Stimulated activated naive CD4-positive, alpha-beta T cell (primary cell): ENCODE measurements at regions not wholly inside any gene's neighbourhood (a gene's known extent, or its start where the extent isn't known, plus 50 kb on each side); places are given as distances from the start of the nearest gene placed in this dataset.

Source experiments
- DNase-seq, 6 experiments: peaks; one replicate each; lab custom pipeline; 2025; lab: John Stamatoyannopoulos, UW

DNA sequence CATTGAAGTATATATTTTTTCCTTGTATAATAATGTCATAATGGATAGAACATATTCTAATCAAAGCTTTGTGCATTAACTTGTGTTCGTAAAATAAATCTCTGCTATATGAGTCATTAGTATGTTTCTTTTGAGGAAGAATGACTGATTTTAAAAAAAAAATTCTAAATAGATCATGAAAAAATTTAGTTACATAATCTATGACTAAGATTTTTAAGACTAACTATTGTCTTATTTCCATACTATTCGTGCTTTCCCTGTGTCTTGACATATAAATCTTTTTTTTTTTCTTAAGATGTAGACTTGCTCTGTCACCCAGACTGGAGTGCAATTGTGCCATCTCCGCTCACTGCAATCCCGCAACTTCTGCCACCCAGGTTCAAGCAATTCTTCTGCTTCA lies 226.1 kb downstream of the DSEL start:
- no peak for DNase-seq

DNA sequence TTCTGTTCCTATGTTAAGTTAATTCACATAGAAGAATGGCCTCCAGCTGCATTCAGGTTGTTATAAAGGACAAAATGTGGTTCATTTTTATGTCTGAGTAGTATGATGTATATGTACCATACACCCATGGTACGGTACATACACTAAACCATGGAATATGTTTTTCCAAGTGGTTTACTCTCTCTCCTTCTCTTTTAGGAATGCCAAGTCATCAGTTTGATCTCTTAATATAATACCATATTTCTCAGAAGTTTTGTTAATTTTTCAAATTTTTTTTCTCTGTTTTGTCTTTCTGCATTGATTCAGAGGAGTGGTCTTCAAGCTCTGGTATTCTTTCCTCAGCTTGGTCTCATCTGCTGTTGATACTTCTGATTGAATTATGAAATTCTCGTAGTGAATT lies 230.9 kb downstream of the DSEL start:
- no peak for DNase-seq

DNA sequence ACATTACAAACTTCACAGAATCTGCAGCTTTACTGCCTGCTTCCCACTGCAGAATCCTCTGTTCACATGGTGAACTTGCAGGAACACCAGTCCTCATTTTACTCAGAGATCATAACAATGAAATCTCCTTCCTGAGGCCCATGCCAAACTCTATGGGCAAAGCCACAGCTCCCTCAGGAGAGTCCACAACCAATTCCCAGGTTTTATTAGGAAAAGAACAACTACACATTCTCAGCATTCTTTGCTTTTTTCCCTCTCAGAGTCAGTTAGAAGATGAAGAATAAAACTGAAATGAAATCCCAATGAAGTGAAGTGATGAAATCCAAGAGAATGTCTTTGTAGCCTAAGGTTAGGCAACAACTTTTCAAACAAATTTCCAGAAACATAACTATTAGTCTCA lies 233.7 kb downstream of the DSEL start:
- DNase-seq = no peak

DNA sequence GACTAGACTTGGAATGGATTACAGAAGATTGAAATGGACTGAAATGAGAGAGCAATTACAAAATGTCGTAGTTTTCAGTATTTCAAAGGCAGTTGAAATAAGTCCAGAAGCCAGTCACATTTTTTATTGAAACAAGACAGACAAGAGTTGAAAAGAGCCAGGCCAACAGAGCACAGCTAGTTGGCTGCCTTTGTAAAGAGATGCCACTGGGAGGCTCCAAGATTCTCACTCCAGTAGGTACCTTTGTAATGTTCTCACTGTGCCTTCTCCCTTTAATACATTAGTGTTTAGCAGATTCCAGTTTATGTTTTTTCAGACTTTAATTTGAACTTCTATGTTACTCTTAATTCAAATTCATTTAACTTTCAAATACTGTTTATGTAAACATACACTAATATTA lies 234.8 kb downstream of the DSEL start:
- no peak for DNase-seq

DNA sequence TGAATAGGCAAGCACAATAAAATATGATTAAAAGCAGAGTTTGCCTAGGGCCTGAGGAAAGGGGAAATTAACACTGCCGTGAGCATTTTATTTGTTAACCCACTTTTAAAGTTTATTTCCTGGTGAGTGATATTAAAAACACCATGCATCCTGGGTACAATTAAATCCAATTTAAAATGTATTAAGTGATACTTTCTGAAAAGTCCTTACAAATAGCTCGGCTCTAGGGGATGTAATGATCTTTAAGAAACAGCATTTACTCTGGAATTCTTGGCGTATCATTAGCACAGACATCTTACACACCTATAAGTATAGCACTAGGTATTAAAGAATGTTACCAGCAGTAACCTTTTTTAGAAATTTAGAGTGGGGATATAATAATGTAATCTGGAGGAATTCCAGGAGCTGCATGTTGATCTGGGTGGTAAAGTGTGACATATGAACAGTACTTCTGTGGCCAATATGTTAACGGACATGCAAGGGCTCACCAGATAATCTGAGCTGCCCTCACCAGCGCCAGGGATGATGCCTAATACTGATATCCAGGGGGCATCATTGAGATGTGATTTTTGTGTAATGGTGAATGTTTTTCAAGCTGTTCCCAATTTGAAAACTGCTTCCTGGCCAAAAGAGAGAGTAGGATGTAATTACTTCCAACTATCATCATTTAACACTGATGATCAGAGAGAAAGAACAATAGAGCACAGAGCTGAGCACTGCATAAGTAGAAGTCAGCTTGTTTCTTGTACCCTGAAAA lies 235.9 kb downstream of the DSEL start:
- no peak for DNase-seq

DNA sequence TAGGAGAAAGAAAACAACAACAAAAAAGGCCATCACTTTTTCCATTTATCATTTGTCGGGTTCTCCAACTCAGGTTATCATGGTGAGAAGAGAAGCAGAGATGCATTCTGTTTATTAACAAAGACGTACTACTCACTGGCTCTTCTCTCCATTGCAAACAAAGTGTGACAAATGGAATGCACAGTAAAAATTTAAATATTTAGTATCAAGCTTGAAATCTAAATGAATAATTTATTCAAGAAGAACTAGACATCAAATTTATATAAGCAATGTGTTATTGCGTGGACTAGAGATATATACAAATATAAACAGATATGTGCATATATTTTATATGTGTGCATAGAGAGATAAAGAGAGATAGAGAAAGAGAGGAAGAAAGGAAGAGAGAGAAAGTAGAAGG lies 236.5 kb downstream of the DSEL start:
- DNase-seq = no peak

DNA sequence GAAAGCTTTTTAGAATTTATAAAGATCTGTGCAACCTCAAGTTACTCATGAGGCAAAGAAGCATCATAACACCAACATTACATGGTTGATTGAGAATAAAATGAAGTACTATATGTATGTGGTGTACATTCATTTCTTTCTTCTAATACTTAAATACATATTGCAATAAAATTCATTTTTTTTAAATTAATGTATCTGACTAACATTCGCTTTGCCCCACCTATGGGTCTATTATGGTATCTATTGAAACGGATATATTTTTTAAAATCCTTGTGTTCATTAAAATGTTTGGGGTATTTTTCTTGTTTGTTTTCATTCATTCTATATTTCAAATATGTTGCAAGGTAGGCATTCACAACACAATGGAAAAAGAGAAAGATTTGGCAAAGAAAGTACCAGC lies 237.5 kb downstream of the DSEL start:
- DNase-seq = no peak

DNA sequence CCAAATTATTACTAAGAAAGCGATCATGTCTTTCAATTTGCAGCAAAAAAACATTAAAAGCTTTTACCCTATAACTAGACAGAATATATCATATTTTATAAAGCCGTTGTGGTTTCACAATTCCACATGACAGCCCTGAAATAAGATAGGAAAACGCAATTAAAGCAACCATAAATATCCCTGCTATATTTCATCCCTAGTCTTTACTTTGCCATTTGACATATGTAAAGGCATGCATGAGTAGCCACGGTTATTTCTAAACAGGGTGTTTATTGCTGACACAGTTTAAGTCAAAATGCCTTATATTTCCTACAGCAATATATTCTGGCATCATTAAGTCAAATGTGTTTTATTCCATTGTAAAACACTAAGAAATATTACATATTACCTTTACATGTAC lies 239.9 kb downstream of the DSEL start:
- no peak for DNase-seq

DNA sequence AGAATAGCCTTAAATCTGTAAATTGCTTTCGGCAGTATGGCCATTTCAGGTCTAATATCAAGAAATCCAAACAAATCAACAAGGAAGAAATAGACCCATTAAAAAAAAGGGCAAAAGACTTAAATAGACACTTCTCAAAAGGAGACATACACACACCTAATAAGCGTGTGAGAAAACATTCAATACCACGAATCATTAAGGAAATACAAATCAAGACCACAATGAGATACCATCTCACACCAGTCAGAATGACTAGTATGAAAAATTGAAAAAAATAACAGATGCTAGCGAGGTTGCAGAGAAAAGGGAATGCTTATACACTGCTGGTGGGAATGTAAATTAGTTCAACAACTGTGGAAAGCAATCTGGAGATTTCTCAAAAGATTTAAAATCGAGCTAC lies 243.2 kb downstream of the DSEL start:
- DNase-seq = no peak

DNA sequence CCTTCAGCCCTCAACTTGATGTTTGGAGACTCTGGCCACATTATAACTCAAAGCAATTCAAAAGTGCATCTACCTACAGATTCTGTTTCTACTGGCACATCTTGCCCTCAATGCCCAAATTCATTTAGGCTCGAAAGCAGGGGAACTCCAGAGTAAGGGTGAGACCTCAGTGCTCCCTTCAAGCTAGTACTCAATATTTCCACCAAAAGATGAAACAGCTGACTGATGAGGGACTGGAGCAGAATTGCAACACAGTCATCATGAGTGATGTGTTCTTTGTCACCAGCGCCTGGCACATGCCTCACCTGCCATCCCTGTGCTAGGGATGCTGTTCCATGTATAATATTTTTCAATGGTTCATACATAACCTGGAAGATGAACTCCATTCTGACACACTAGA lies 247.3 kb downstream of the DSEL start:
- DNase-seq = no peak

DNA sequence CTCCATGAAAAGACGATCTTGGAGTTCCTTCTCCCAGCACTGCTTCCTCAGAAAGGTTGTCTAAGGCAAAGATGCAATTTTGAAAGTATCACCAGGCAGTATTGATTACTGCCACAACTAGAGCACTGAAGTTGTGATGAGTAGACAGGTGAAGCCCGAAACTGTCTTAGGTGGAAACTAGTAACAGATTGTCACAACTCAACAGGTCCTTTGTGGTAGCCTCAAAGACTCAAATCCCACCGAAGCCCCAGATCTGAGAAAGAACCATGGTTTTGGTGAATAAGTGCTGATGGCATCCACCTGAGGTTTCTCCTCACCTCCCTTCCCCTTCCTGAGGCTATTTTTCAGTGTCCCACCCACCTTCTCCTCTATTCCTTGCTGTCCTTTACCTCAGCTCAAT lies 248.0 kb downstream of the DSEL start:
- DNase-seq = no peak

DNA sequence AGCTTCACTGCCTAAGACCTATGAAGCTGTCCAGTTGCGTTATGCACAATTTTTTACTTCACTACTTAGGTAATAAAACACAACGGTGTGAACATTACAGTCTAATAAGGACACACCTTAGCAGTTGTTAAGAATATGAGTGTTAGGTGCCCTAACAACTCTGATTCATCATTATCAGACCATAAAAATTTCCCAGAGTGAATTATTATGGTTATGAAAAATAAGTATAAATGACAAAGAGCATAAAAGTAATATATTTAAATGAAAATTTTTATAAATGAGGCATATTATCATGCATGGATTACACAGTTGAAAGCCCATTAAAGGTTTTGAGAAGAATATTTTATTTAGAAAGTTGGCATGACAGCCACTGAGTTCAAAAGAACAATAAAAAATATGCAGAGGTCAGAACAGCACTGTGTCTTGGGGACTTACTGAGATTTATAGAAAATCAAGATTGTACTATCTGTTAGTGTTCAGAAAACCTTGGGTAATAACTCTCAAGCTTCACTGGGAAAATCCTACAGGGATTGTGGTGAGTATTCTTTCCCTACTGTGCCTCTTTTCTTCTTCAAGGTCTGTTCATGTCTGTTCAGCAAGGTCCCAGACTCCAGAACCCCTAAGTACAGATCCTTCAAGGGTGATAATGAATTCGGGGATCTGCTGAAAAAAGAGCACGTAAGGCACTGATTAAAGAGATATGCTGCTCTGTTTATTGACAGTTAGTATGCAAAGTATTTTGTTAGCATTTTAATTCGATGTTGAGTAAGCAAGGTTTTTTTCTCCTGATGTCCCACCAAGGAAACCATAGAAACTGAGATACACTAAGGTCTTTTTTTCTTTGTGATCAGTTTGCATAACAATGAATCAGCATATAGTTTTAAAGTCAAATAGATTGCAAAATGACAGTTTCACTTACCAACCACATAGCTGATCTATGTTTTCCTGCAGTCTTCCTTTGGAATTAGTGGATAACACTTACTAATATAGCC lies 250.0 kb downstream of the DSEL start:
- DNase-seq = no peak

DNA sequence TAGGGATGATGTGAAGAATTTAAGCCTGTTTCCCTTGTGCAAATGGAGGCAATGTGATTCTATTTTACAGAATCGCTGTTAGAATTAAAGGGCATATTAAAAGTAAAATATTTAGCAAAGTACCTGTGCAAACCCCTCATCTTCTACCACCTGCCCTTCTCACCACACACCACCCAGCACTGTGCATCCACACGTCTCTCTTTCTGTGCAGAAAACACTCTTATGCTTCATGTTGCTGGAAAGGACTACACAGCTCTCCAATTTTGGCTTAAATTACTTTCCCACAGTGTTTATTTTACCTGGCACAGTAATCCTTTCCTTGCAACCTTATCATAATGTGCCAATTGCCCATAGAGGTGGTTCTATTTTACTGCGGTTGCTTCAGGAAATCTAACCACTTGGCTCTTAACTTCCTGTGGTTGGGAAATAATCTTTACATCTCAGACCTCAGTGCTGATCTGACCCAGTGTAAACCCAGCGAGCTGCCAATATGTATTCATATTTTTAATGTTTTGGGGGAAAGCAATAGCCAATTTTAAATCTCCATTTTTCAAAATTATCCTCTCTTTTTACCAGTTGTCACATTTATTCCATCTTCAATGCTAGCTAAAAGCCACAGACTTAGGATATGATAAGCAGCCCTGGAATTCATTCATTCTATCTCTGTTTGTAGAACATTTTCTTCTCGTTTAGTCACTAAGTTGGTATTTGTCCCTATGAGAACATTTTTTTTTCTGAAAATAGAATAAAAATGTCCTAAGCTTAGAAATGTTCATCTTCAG lies 250.9 kb downstream of the DSEL start:
- DNase-seq = no peak

DNA sequence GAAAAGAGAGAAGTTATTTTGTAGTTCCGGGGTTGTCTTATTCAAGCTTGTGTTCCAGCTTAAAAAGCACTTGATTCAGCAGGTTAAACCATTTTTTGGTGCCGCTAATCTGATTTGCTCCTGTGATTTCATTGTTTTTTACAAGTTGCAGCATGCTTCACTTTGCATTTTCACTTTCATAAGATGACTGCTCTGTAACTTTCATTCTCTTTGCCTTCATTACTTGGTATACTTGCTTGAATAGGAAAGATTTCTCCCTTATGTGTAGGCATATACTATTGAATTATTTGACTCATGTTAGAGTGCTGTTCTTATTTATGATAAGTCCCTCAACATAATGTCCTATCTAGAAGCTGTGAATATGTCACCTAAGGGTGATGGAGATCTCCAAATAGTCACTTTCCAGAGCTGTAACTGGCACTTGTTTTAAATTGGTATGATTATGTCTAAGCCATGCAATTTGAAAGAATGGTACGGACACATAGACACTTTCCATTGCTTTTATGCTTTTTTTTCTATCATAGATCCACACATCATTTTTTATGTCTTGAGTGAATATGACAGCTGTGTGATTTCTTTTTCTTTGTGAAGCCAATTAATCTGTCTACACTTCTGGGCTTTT lies 254.5 kb downstream of the DSEL start:
- no peak for DNase-seq

DNA sequence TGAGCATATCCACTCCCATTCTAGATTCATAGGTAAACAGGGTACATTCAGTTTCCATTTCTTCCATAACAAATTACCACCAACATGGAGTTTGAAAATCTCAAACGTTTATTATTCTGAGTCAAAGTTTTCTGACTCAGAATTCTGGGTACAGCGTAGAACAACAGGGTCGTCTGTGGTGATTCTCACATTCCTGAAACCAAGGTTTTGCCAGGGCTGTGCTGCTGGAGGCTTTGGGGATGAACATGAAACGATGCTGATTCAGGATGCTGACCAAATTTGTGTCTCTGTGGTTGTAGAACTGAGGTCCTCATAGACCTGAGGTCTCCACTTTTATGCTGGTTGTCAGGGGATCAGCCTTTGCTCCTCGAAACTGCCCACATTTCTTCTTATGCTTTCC lies 255.7 kb downstream of the DSEL start:
- no peak for DNase-seq

DNA sequence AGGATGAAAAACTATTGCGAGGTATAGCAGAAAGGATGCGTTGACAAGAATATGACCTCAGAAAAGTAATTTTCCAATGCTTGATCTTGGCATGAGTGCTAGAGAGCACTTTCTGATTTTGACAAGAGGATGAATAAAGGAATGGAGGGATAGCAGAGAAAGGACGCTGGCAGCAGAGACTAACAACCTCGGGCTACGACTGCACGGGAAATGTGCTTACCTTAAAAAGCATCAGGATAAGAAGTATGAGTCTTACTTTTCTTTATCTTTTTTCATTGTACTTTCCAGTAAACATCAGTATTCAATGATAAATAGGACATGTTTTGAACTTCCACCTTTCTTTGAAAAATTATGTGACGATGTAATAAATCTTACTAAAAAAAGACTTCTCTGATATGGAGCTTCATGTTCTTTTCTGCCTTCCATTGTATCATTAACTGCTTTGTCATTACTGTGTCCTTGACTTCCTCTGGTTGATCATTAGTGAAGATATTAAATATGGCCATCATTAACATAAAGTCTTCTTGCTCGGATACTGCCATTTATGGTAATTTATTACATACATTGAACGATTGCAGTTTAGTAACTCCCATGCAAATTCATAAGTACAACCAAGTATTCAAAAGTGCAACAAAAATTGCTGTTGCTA lies 265.6 kb downstream of the DSEL start:
- DNase-seq = no peak

DNA sequence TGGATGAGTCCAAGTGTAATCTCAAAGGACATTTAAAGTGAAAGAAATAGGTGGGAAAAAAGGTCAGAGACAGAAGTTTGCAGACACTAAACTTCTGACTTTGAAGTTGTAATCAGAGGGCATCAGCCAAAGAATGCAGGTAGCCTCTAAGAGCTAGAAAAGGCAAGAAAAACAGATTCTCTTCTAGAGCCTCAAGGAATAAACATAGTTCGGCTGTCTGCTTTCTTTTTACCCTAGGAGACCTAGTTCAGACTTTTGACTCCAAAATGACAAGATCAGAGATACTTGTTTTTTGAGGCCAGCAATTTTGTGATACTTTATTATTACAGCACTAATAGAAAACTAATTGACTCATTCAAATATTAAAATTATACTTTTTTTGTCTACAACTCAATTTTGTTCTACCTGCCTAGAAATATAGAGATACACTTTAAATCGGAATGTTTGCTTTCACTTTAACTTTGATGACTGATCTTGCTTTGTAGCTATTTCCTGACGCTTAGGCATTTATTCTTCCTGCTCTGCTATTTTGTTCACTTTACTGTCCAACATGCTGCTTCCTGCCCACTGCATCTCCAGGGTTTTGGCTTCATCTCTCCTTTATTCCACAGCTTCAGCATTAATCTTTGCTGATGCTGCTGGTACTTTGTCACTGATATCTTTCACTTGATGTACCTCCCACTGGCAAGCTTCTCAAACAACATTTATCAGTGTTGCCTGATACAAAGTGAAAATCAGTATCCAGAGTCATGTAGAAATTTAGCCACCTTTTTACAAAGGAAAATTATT lies 272.5 kb downstream of the DSEL start:
- DNase-seq = peak in 1 of 6 experiments; percentile 14

DNA sequence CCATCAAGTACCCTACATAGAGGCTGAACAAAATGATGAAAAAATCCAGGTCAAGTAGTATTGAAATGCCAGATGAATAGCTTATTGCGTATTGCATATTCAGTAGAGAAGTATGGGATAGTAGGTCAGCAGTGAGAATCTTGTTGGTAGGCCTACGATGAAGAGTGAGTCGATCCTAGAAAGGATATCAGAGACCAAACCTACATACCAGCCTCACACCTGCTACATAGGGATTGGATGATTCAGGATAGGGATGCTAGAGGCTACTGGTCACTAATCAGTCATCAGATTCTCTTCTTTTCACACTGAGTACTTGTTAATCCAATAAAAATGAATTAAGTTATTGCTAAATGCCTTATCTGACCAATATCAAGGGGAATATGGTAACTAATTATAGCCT lies 274.5 kb downstream of the DSEL start:
- no peak for DNase-seq

DNA sequence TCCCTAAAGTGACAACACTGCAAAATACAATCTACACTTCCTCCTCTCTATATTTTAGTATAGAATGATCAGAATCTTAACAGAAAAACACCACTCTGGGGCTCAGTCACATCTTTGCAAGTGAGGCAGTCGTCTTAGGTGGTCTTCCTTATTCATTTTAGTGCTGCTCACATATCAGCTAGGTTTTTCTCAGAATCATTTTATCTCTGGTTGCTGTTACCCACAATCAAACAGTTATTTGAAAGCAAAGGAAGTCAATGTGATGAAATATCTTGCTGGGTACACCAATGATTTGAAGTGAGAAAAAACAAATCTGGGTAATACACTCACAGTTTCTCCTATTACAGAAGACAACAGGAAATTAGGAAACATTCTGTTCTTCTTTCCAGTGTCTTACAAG lies 275.2 kb downstream of the DSEL start:
- DNase-seq = peak in 1 of 6 experiments; percentile 12

DNA sequence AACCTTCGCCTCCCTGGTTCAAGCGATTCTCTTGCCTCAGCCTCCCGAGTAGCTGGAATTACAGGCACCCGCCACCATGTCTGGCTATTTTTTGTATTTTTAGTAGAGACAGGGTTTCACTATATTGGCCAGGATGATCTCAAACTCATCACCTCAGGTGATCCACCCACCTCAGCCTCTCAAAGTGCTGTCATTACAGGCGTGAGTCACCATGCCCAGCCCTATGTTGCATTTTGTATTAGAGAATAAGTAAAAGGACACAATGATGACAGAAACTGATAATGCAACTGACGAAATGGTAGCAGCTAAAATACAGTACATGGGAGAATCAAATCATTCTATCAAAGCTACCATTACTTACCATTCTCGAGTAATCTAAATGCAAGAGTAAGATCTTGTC lies 276.7 kb downstream of the DSEL start:
- no peak for DNase-seq

DNA sequence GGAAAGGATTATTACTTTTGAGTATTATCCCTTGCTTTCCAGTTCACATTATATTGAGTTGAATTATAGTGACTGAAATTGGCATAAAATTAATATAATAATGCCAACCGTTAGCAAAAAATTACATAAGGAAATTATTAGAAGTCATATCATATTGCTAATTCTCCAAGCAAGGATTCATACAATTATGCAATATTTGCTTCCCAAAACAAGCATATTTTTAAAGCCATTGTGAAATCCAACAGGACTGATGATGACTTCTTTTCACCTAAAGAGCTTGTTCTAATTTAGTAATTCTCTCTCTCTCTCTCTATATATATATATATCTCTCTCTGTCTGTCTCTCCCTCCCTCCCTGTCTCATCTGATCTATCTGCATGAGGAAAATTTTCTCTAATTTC lies 283.5 kb downstream of the DSEL start:
- DNase-seq = no peak
